RWPE2 (cell line): ENCODE measurements at regions not wholly inside any gene's neighbourhood (a gene's known extent, or its start where the extent isn't known, plus 50 kb on each side); places are given as distances from the start of the nearest gene placed in this dataset.
"Not testable (repeated sequence)": the region's sequence is repeated elsewhere in the genome, so short reads cannot be mapped to it uniquely, and the experiment has no call there.

ENCODE experiments used
- ATAC-seq: fragments of 200-7000 bp; cut with Tn5 transposase; 3 replicates; pipeline ENCODE4 v1.9.1; 2021; ENCODE audit warnings: low read depth
- DNase-seq: peaks from one replicate; pipeline ENCODE4 v3.0.0-alpha.2; 2020; ENCODE audit warnings: low spot score
- H3K27ac ChIP-seq: fragments of 450-650 bp; 2 replicates; pipeline ENCODE4 v1.5.1; 2017; ENCODE audit warnings: mild to moderate bottlenecking; ENCODE audit not compliant: poor library complexity, severe bottlenecking
- H3K27me3 ChIP-seq: fragments of 250-450 bp; sonication (Bioruptor Pico); 2 replicates; pipeline ENCODE4 v1.5.1; 2021; ENCODE audit warnings: mild to moderate bottlenecking, moderate library complexity; ENCODE audit not compliant: insufficient read depth, poor library complexity, severe bottlenecking
- H3K36me3 ChIP-seq: fragments of 250-450 bp; sonication (Bioruptor Pico); 2 replicates; pipeline ENCODE4 v1.5.1; 2020; ENCODE audit warnings: low read depth, mild to moderate bottlenecking, moderate library complexity
- H3K4me1 ChIP-seq: fragments of 250-450 bp; sonication (Bioruptor Pico); 2 replicates; pipeline ENCODE4 v1.5.1; 2021; ENCODE audit warnings: mild to moderate bottlenecking, moderate library complexity; ENCODE audit not compliant: insufficient read depth, poor library complexity, severe bottlenecking
- H3K4me3 ChIP-seq: fragments of 250-450 bp; sonication (Bioruptor Pico); 2 replicates; pipeline ENCODE4 v1.5.1; 2021; ENCODE audit warnings: mild to moderate bottlenecking, moderate library complexity; ENCODE audit not compliant: severe bottlenecking
- H3K9me3 ChIP-seq: fragments of 250-450 bp; sonication (Bioruptor Pico); 2 replicates; pipeline ENCODE4 v1.5.1; 2021; ENCODE audit warnings: mild to moderate bottlenecking, moderate library complexity; ENCODE audit not compliant: severe bottlenecking
- CTCF ChIP-seq: fragments of 450-650 bp; IDR thresholded peaks from one replicate; pipeline ENCODE4 v1.5.1; 2017; ENCODE audit warnings: mild to moderate bottlenecking, moderate library complexity; ENCODE audit not compliant: poor library complexity, severe bottlenecking

- ATAC-seq = no peak
These were observed 835.1 kb downstream of the EDEM1 start for GRCh38 chr3:6022621-6023020.

GRCh38 chr3:6025032-6025431 lies 835.9 kb upstream of the GRM7 start:
- H3K27me3 ChIP-seq = no peaks in the 10 kb centered on the region
- no peak overlapping the region for H3K27ac ChIP-seq
- no peaks in the 10 kb centered on the region for H3K4me1 ChIP-seq
- H3K36me3 ChIP-seq = no peaks in the 10 kb centered on the region
- no peak overlapping the region for H3K4me3 ChIP-seq
- no peak for TF ChIP-seq CTCF
- no peaks in the 10 kb centered on the region for H3K9me3 ChIP-seq
- ATAC-seq (no peak), DNase-seq (no peak)

More at GRCh38 chr3:6022621-6023020, 835.1 kb downstream of the EDEM1 start:
- H3K27me3 ChIP-seq = no peaks in the 10 kb centered on the region
- H3K4me1 ChIP-seq = no peaks in the 10 kb centered on the region
- no peaks in the 10 kb centered on the region for H3K9me3 ChIP-seq
- no peak overlapping the region for H3K27ac ChIP-seq
- no peaks in the 10 kb centered on the region for H3K36me3 ChIP-seq
- no peak for DNase-seq
- TF ChIP-seq CTCF = no peak
- no peak overlapping the region for H3K4me3 ChIP-seq

GRCh38 chr3:6030648-6031047 lies 830.3 kb upstream of the GRM7 start:
- H3K36me3 ChIP-seq, H3K9me3 ChIP-seq, H3K27me3 ChIP-seq, H3K4me3 ChIP-seq, ATAC-seq, H3K4me1 ChIP-seq, H3K27ac ChIP-seq, DNase-seq: not testable (repeated sequence)

GRCh38 chr3:6035626-6036025 lies 825.3 kb upstream of the GRM7 start:
- ATAC-seq (no peak), DNase-seq (no peak)
- Histone ChIP-seq H3K9me3 (no peaks in the 10 kb centered on the region), H3K27ac (no peak overlapping the region), H3K27me3 (no peaks in the 10 kb centered on the region), H3K4me3 (no peak overlapping the region), H3K4me1 (no peaks in the 10 kb centered on the region), H3K36me3 (no peaks in the 10 kb centered on the region)
- no peak for TF ChIP-seq CTCF

- Histone ChIP-seq H3K9me3 (no peaks in the 10 kb centered on the region), H3K4me3 (no peak overlapping the region), H3K4me1 (no peaks in the 10 kb centered on the region), H3K36me3 (no peaks in the 10 kb centered on the region), H3K27ac (no peak overlapping the region), H3K27me3 (no peaks in the 10 kb centered on the region)
- ATAC-seq (no peak), DNase-seq (no peak)
- no peak for TF ChIP-seq CTCF
These were observed 820.9 kb upstream of the GRM7 start for GRCh38 chr3:6039971-6040370.
